BLaER1 treated with 17β-estradiol and CSF1 and Interleukin-3, amounts not matched to agents 10 nM and 100 nM (cell line): ENCODE measurements at regions not wholly inside any gene's neighbourhood (a gene's known extent, or its start where the extent isn't known, plus 50 kb on each side); places are given as distances from the start of the nearest gene placed in this dataset.

Experiments
- H3K27ac ChIP-seq, 11 experiments: shearing (Covaris generic); formaldehyde crosslinking; 2 replicates each; pipeline ENCODE4 v1.8.1; 2022
- H3K27me3 ChIP-seq, 11 experiments: shearing (Covaris generic); formaldehyde crosslinking; 2 replicates each; pipeline ENCODE4 v1.8.1; 2022
- H3K36me3 ChIP-seq, 11 experiments: shearing (Covaris generic); formaldehyde crosslinking; 2 replicates each; pipeline ENCODE4 v1.8.1; 2022
- H3K4me1 ChIP-seq, 10 experiments: shearing (Covaris generic); formaldehyde crosslinking; 2 replicates each; pipeline ENCODE4 v1.8.1; 2022
- H3K4me2 ChIP-seq, 11 experiments: shearing (Covaris generic); formaldehyde crosslinking; 2 replicates each; pipeline ENCODE4 v1.8.1; 2022
- H3K4me3 ChIP-seq, 10 experiments: shearing (Covaris generic); formaldehyde crosslinking; 2 replicates each; pipeline ENCODE4 v1.8.1; 2022
- H3K9ac ChIP-seq, 11 experiments: shearing (Covaris generic); formaldehyde crosslinking; 2 replicates each; pipeline ENCODE4 v1.8.1; 2022
- H3K9me3 ChIP-seq, 11 experiments: shearing (Covaris generic); formaldehyde crosslinking; replicated peaks in 1 of 11; 2 replicates each; pipeline ENCODE4 v1.8.1; 2022
- H4K20me1 ChIP-seq, 11 experiments: shearing (Covaris generic); formaldehyde crosslinking; 2 replicates each; pipeline ENCODE4 v1.8.1; 2022
- Cebpa-rat ChIP-seq, 11 experiments: shearing (Covaris generic); IDR thresholded peaks; 2 replicates each; pipeline ENCODE4 v1.8.1; 2022

GRCh38 chr10:3971713-3972112, 186.7 kb upstream of the KLF6 start:
- no peak overlapping the region for H3K9ac ChIP-seq
- no peaks in the 10 kb centered on the region for H4K20me1 ChIP-seq
- no peak for TF ChIP-seq Cebpa-rat (IDR thresholded peaks at IDR 0.05)
- H3K9me3 ChIP-seq, result peaks cover 6 to 21% (median 14%) of the 10 kb centered on the region in 11 experiments; a peak in 18 of 22 replicates
- H3K27me3 ChIP-seq, result no peaks in the 10 kb centered on the region
- peaks cover 0 to 9% (median 0%) of the 10 kb centered on the region in 11 experiments; a peak in 2 of 22 replicates for H3K36me3 ChIP-seq
- H3K4me1 ChIP-seq, result peaks cover 0 to 46% (median 3%) of the 10 kb centered on the region in 10 experiments; a peak in 8 of 20 replicates
- no peak overlapping the region; a peak in 1 of 22 replicates for H3K4me2 ChIP-seq
- H3K4me3 ChIP-seq, result no peak overlapping the region
- H3K27ac ChIP-seq, result no peak overlapping the region

GRCh38 chr10:3969876-3970666, 185.1 kb upstream of the KLF6 start:
- TF ChIP-seq Cebpa-rat (IDR thresholded peaks at IDR 0.05), result no peak
- peak overlapping the region in 1 of 11 experiments; percentile 8; a peak in 1 of 22 replicates for H3K4me2 ChIP-seq
- H4K20me1 ChIP-seq, result no peaks in the 10 kb centered on the region
- H3K9me3 ChIP-seq, result peaks cover 0 to 5% (median 3%) of the 10 kb centered on the region in 11 experiments; a peak in 8 of 22 replicates
- no peak overlapping the region for H3K4me3 ChIP-seq
- H3K27me3 ChIP-seq, result no peaks in the 10 kb centered on the region
- no peak overlapping the region for H3K27ac ChIP-seq
- peaks cover 0 to 37% (median 2%) of the 10 kb centered on the region in 10 experiments; a peak in 8 of 20 replicates for H3K4me1 ChIP-seq
- H3K36me3 ChIP-seq, result 0 out of 22 replicates have a peak, but pooled peaks cover 0 to 4% (median 0%) of the 10 kb centered on the region in 11 experiments
- H3K9ac ChIP-seq, result no peak overlapping the region

GRCh38 chr10:3968727-3969126, 183.7 kb upstream of the KLF6 start:
- Histone ChIP-seq H4K20me1 (no peaks in the 10 kb centered on the region), H3K27me3 (no peaks in the 10 kb centered on the region), H3K4me3 (no peak overlapping the region), H3K4me1 (peaks cover 0 to 32% (median 0%) of the 10 kb centered on the region in 10 experiments; a peak in 7 of 20 replicates), H3K36me3 (no peaks in the 10 kb centered on the region), H3K9me3 (no peaks in the 10 kb centered on the region), H3K27ac (no peak overlapping the region), H3K9ac (no peak overlapping the region), H3K4me2 (no peak overlapping the region)
- TF ChIP-seq Cebpa-rat (IDR thresholded peaks at IDR 0.05), result no peak

DNA sequence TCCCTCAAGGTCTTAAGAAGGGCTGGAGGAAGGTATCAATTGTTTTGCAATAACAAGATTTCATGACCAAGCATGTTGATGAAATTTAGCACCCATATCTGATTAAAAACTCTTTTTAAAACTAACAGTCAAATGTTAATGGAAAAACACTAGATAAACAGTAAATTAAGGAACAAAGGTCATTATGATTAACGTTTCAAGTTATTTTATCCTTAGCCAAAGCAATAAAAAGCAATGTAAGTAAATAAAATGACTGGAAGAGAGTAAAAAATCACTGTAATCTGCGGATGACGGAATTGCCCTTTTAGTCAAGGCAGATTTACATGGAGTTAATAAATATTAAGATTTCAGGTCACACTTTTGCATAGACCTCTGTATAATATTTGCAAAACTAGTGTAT, 179.5 kb upstream of the KLF6 start:
- Histone ChIP-seq H3K27ac (no peak overlapping the region), H3K9ac (no peak overlapping the region), H3K4me1 (peaks cover 0 to 17% (median 8%) of the 10 kb centered on the region in 10 experiments; a peak in 13 of 20 replicates), H3K4me3 (no peak overlapping the region), H3K27me3 (no peaks in the 10 kb centered on the region), H3K4me2 (no peak overlapping the region), H3K9me3 (no peaks in the 10 kb centered on the region), H4K20me1 (no peaks in the 10 kb centered on the region), H3K36me3 (no peaks in the 10 kb centered on the region)
- no peak for TF ChIP-seq Cebpa-rat (IDR thresholded peaks at IDR 0.05)

DNA sequence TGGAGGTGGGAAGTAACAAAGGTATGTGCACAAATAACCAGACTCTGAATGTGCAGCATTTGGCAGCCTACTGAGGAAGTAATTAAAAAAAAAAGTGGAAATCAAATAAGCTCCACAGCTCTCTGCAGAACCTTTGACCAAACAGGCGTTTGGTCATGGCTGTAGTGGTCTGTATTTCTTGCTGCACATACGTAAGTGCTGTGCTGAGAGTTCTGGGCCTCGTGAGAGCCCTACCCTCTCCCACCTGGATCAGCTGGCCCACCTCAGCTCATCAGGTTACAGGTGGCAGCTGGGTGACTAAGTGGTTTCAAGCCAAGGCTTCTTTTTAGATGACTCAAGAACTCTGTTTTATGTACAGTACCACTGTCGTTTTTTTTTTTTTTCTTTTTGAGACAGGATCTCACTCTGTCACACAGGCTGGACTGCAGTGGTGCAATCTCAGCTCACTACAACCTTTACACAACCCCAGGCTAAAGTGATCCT, 178.2 kb upstream of the KLF6 start:
- H3K9me3 ChIP-seq, result no peaks in the 10 kb centered on the region
- no peaks in the 10 kb centered on the region for H4K20me1 ChIP-seq
- no peak overlapping the region for H3K9ac ChIP-seq
- H3K27ac ChIP-seq, result no peak overlapping the region
- H3K36me3 ChIP-seq, result no peaks in the 10 kb centered on the region
- no peak overlapping the region for H3K4me3 ChIP-seq
- H3K4me1 ChIP-seq, result peaks cover 0 to 19% (median 10%) of the 10 kb centered on the region in 10 experiments; a peak in 13 of 20 replicates
- TF ChIP-seq Cebpa-rat (IDR thresholded peaks at IDR 0.05), result no peak
- no peak overlapping the region for H3K4me2 ChIP-seq
- H3K27me3 ChIP-seq, result no peaks in the 10 kb centered on the region

DNA sequence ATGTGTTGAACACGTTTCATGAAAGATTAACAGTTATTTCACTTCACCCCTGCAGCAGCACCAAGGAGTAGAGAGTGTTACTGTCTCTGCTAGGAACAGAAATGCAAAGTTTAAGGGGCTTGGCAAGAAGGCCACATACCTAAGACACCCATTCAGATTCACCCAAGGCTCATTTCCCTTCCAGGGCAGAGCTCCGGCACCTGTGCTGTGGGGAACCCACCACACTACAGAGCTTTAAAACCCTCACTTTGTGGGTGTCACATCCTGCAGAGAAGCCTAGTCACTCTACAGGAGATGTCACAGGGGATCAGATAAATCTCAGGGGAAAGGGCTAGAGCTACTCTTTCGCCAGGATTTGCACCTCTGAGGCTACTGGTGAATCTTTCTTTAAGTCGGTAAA, 176.1 kb upstream of the KLF6 start:
- Histone ChIP-seq H3K27ac (no peak overlapping the region), H3K4me2 (peak overlapping the region in 1 of 11 experiments; percentile 4; a peak in 1 of 22 replicates), H3K9ac (no peak overlapping the region), H3K27me3 (no peaks in the 10 kb centered on the region), H3K4me3 (no peak overlapping the region), H3K36me3 (no peaks in the 10 kb centered on the region), H3K4me1 (peaks cover 0 to 19% (median 9%) of the 10 kb centered on the region in 10 experiments; a peak in 13 of 20 replicates), H3K9me3 (no peaks in the 10 kb centered on the region), H4K20me1 (no peaks in the 10 kb centered on the region)
- TF ChIP-seq Cebpa-rat (IDR thresholded peaks at IDR 0.05), result no peak

- Histone ChIP-seq H3K4me2 (peak overlapping the region in 1 of 11 experiments; percentile 4; a peak in 1 of 22 replicates), H4K20me1 (no peaks in the 10 kb centered on the region), H3K36me3 (no peaks in the 10 kb centered on the region), H3K4me3 (no peak overlapping the region), H3K9me3 (no peaks in the 10 kb centered on the region), H3K4me1 (peaks cover 0 to 19% (median 9%) of the 10 kb centered on the region in 10 experiments; a peak in 13 of 20 replicates), H3K27me3 (no peaks in the 10 kb centered on the region), H3K27ac (no peak overlapping the region), H3K9ac (no peak overlapping the region)
- TF ChIP-seq Cebpa-rat (IDR thresholded peaks at IDR 0.05), result no peak
Measured at GRCh38 chr10:3960496-3960895, 175.5 kb upstream of the KLF6 start.

DNA sequence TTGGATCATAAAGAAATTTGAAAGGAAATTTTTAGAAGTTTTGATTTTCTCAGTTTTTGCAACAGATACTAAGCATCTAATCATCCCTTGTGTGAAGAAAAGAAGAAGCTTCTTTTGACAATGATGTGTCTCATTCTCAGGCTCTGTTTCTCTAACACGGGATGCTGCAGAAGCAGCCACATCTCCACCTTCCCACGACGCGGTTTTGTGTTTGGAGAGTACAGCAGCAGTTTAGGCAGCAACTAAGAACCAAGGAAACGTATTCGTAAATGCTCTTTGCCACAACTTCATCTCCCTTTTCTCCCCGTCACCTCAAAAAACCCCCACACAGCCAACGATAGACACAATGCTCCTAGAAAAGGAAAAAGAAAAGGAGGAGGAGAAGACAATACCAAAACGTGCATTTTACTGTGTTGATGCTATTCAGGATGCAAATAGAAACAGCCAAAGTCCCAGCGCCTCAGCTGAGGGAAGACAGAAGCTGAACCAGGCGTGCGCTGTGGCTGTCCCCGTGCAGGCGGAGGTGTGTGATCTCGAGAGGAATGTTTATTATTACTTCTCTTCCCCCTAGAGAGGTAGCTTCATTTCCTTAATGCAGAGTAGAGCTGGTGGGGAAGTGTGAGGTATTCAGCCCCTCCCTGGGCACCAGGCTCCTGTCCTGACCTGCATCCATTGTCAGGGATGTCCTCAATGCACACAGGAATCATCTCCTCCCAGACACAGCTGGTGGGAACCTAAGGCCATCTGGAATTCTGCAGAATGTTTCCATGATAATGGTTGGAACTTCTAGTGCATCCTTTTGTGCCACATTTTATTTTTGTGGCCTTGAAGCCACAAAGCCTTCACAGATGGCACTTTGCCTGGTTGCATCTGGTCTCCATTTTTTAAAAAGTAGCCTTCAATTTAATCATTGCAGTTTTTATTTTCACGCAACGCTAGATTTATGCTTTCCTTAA, 174.6 kb upstream of the KLF6 start:
- H3K4me3 ChIP-seq, result no peak overlapping the region
- H3K4me2 ChIP-seq, result peak overlapping the region in 6 of 11 experiments; percentile 11 to 40 (median 30); a peak in 9 of 22 replicates
- H3K36me3 ChIP-seq, result no peaks in the 10 kb centered on the region
- no peaks in the 10 kb centered on the region for H3K27me3 ChIP-seq
- no peaks in the 10 kb centered on the region for H4K20me1 ChIP-seq
- no peaks in the 10 kb centered on the region for H3K9me3 ChIP-seq
- H3K4me1 ChIP-seq, result peaks cover 0 to 19% (median 9%) of the 10 kb centered on the region in 10 experiments; a peak in 13 of 20 replicates
- no peak overlapping the region for H3K9ac ChIP-seq
- no peak overlapping the region for H3K27ac ChIP-seq
- TF ChIP-seq Cebpa-rat (IDR thresholded peaks at IDR 0.05), result no peak
